HG02943 (cell line): ENCODE measurements at regions not wholly inside any gene's neighbourhood (a gene's known extent, or its start where the extent isn't known, plus 50 kb on each side); places are given as distances from the start of the nearest gene placed in this dataset.

Experiments
- ATAC-seq: cut with Tn5 transposase; IDR thresholded peaks from one replicate; pipeline ENCODE4 v1.9.1; 2021; ENCODE audit warnings: mild to moderate bottlenecking, low read depth, moderate library complexity; ENCODE audit not compliant: unreplicated experiment

DNA sequence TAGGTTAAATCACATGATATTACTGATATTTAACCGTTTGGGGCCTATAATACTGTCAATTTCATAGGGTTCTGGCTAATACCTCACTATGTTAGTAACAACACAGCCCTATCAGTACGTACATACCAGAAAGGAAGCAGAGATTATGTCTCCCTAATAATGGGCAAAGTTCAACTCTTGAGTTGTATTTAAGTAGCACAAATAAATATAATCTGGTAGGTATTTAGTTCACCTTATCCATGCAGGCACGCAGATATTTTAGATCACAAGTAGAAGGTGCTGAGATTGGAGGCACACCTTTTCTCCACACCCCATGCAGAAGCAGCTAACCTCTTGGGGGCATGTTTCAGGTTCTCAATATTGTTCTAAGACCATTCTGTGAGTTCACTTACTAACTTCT lies 118.9 kb downstream of the IRS1 start:
- no peak for ATAC-seq

DNA sequence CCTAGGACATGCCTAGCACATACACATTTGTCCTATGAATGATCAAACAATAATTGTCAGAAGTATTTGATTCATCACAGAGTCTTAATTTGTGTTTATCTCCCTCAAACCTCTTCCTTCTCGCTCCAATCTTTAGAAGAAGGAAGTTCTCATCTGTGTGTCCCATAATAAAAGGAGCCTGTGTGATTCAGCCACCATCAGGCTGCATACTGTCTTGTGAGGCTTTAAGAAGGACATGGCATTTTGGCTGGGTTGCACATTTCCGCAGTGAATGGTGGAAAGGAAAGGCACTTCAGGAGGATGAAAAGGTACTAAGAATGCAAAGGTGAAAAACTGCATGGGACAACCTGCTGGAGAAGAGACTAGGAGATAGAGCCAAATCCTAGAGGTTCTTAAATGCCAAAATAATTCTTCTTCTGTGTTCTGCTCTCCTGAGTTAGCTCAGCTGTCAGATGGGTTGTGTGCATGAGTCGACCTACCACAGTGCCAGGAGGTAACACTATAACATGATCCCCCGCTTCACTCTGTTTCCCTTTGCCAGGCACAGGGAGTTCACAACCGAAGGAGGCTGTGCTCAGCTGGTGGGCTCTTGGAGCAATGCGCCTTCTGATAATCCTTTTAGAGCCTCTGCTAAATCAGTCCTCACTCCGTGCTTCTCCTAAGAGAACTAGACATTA lies 120.1 kb downstream of the IRS1 start:
- no peak for ATAC-seq

- ATAC-seq, result no peak
Measured at GRCh38 chr2:226678422-226678821, 121.2 kb downstream of the IRS1 start.

GRCh38 chr2:226677080-226677479 lies 122.5 kb downstream of the IRS1 start:
- no peak for ATAC-seq

GRCh38 chr2:226676618-226677017 lies 123.0 kb downstream of the IRS1 start:
- no peak for ATAC-seq

GRCh38 chr2:226674123-226674522 lies 125.5 kb downstream of the IRS1 start:
- no peak for ATAC-seq

DNA sequence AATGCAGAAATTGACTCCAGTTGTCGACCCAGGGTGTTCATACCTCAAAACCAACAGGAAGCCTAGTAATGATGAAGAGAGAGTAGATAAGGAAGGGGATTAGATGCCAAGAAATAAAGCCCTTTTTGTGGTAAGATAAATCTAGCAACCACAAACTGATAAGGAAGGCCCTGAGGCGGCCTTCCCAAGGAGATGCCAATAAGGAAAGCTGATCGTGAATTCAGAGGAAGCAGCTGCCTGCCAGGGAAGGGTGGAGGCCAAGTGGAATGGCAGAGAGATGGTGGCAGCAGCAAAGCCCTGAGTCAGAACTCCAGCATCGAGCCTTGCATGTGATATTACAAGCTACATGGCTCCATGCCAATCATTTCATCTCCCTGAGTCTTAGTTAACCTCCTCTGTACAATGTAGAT lies 126.3 kb downstream of the IRS1 start:
- no peak for ATAC-seq

DNA sequence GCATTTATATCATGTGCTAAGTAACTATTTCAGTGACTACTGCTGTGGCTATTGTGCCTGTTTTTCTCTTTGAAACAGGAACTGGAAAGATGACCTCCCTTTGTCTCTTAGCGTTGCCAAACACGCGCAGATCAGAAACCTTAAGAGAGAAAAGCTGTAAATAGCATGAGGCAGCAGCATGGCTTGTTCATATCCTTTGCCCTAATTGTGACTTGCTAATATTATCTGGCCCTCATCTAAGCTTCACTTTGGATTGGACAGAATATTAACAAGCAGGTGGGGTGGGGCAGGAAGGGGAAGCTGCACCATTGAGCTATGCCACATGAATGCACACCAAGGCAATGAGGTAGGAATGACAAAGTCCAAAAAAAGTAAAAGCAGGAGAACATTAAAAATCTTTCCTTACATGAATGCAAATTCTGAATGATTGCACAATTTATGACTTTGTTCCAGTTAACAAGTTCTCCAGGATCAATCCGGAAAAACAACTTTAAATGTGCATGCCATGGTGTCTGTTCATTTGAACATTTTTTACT lies 128.4 kb downstream of the IRS1 start:
- ATAC-seq, result no peak

GRCh38 chr2:226669905-226670304 lies 129.7 kb downstream of the IRS1 start:
- ATAC-seq, result no peak

DNA sequence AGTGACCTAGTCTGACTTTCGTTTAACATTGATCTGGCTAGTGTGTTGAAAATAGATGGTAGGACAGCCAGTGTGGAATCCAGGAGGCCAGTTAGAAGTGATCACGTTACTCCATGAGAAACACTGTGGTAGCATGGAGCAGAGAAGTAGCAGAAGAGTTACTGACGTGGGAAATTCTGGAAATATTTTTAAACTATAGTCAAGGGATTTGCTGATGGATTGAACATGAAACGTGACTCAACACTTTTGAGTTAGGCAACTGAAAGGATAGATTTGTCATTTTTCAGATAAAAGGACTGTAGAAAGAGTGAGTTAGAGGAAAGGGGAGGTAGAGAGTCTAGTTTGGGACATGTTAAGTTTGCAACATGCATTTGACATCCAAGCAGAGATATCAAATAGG lies 130.4 kb downstream of the IRS1 start:
- ATAC-seq, result no peak

- ATAC-seq, result no peak
Measured at GRCh38 chr2:226667736-226668135, 131.9 kb downstream of the IRS1 start.

- ATAC-seq, result no peak
Measured at GRCh38 chr2:226665306-226665831, 134.3 kb downstream of the IRS1 start.

GRCh38 chr2:226664661-226665060 lies 135.0 kb downstream of the IRS1 start:
- no peak for ATAC-seq

DNA sequence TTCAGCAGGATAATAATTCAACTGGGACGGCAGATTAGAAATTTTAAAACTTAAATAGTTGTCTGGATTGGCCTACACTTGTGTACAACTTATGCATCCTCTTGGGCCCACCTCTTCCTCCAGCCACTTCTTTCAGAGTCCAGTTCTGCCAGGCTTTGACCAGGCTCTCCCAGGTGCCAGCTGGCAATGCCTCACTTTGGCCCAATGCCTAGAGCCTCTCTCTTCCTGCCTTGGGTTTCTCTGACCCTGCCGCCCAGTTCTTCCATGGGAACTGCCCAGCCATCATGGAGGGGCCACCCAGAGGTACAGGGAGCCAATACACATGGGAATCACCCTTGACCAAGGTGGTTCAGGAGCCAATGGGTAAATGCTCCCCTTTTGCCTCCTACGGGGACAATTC lies 135.5 kb downstream of the IRS1 start:
- ATAC-seq, result no peak

GRCh38 chr2:226661789-226662545 lies 137.7 kb downstream of the IRS1 start:
- ATAC-seq, result no peak

GRCh38 chr2:226660526-226660925 lies 139.1 kb downstream of the IRS1 start:
- ATAC-seq, result no peak

- no peak for ATAC-seq
Measured at GRCh38 chr2:226660124-226660523, 139.5 kb downstream of the IRS1 start.

DNA sequence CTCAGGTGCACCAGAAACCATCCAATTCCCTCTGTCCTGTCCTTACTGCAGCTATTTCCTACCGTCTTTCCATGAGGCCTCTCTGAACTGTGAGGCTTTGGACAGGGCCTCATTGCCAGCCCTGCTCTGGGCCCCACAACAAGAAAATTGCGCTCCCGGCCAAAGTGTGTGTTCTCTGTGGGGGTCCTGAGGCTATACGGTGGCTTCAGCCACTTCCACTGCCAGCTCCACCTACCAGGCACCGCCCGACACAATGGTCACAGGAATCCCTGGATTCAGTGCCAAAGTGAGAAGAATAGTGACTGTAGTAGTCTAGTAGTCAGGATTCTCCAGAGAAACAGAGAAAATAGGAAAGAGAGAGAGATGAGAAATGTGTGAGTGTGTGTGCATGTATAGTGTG lies 140.2 kb downstream of the IRS1 start:
- ATAC-seq, result no peak

GRCh38 chr2:226658555-226658954 lies 141.1 kb downstream of the IRS1 start:
- no peak for ATAC-seq

DNA sequence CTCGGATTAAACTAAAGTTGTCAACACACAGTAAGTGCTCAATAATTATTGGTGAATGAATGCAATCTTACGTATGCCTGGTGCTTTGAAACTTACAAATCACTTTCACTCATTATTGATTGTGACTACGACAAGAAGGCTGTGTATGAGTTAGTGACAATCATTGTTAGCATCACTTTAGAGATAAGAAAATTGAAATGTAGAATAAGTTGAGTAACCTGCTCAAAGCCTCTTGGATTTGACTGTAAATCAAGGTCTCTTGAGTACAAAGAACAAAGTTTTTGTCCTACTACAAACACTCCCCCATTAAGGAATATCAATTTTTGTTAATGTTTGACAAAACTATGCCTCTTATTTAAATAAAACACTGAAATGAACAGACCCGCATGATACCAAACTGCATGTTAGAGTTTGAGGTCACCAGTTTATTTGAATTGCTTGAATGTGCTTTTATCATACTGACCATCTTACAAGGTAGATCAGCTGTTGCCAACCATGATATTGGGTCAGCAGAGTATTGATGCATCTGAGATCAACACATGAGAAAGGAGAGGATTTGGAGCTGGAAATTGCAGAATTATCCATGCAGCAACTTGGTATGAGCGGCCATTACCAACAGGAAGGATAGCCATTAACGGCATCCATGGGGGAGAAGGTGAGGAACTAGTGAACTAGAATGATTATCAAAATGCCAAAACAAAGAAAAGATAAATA lies 142.1 kb downstream of the IRS1 start:
- ATAC-seq, result no peak

DNA sequence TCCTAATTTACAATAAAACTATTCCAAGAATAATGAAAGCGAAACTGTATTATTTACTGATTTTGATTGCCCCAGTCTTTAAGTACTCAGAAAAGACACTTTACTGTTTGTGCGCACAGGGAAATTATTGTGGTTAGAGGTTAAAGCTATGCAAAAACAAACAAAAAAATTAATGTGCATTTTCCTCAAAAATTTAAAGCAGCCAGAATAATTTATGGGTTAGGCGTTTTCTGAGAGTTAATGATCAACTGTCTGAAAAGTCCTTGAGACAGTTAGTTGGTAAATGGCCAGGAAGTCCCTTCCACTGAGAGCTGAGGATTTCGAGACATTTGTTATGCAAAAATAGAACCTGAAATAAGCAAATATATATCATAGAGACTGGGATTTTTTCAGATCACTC lies 143.3 kb downstream of the IRS1 start:
- no peak for ATAC-seq
